ENCODE measurements at regions not wholly inside any gene's neighbourhood (a gene's known extent, or its start where the extent isn't known, plus 50 kb on each side); places are given as distances from the start of the nearest gene placed in this dataset.

- CTCF ChIA-PET, result no interaction called here
- TF ChIP-seq CTCF (IDR thresholded peaks at IDR 0.05; ENCODE audit: control extremely low read depth, extremely low read depth, low read depth, missing control alignments), result no peak
- POLR2A ChIA-PET, result no interaction called here
- no peak for DNase-seq (ENCODE audit: extremely low spot score)
Observed at GRCh38 chr13:104694397-104694796, 1628.2 kb upstream of the SLC10A2 start.

GRCh38 chr13:104693126-104693525, 1626.9 kb upstream of the SLC10A2 start:
- POLR2A ChIA-PET, result no interaction called here
- no peak for DNase-seq (ENCODE audit: extremely low spot score)
- no peak for TF ChIP-seq CTCF (IDR thresholded peaks at IDR 0.05; ENCODE audit: control extremely low read depth, extremely low read depth, low read depth, missing control alignments)
- CTCF ChIA-PET, result no interaction called here

GRCh38 chr13:104691767-104692467, 1625.7 kb upstream of the SLC10A2 start:
- CTCF ChIA-PET, result no interaction called here
- TF ChIP-seq CTCF (IDR thresholded peaks at IDR 0.05; ENCODE audit: control extremely low read depth, extremely low read depth, low read depth, missing control alignments), result no peak

GRCh38 chr13:104686484-104686883, 1620.3 kb upstream of the SLC10A2 start:
- no peak for DNase-seq (ENCODE audit: extremely low spot score)
- TF ChIP-seq CTCF (IDR thresholded peaks at IDR 0.05; ENCODE audit: control extremely low read depth, extremely low read depth, low read depth, missing control alignments), result no peak
- ChIA-PET CTCF (no interaction called here), POLR2A (no interaction called here)

More at GRCh38 chr13:104691767-104692467, 1625.7 kb upstream of the SLC10A2 start:
- DNase-seq (ENCODE audit: extremely low spot score), result no peak
- POLR2A ChIA-PET, result no interaction called here

- ChIA-PET POLR2A (no interaction called here), CTCF (no interaction called here)
- DNase-seq (ENCODE audit: extremely low spot score), result no peak
- TF ChIP-seq CTCF (IDR thresholded peaks at IDR 0.05; ENCODE audit: control extremely low read depth, extremely low read depth, low read depth, missing control alignments), result no peak
Observed at GRCh38 chr13:104683789-104684188, 1617.6 kb upstream of the SLC10A2 start.

GRCh38 chr13:104678161-104678560, 1611.9 kb upstream of the SLC10A2 start:
- TF ChIP-seq CTCF (IDR thresholded peaks at IDR 0.05; ENCODE audit: control extremely low read depth, extremely low read depth, low read depth, missing control alignments), result no peak
- POLR2A ChIA-PET, result no interaction called here
- no peak for DNase-seq (ENCODE audit: extremely low spot score)
- CTCF ChIA-PET, result interaction anchor here (1.1 to 1.8 kb wide), 2 partner anchors 13 to 17 kb away, joined by 3 to 5 read pairs; no protein-coding TSS in a partner anchor
